Neural crest cell (in vitro differentiated cells): ENCODE measurements at regions not wholly inside any gene's neighbourhood (a gene's known extent, or its start where the extent isn't known, plus 50 kb on each side); places are given as distances from the start of the nearest gene placed in this dataset.

Experiments
- DNase-seq: peaks from one replicate; pipeline ENCODE4 v3.0.0; 2021; ENCODE audit warnings: low read depth, mixed read lengths, low spot score
- H3K27ac Mint-ChIP-seq: one replicate; pipeline ENCODE4 v1.8.0; 2021; ENCODE audit warnings: mild to moderate bottlenecking, mixed read lengths; ENCODE audit not compliant: unreplicated experiment
- H3K27me3 Mint-ChIP-seq: 2 replicates; pipeline ENCODE4 v1.8.0; 2021; ENCODE audit warnings: low read depth, mild to moderate bottlenecking, mixed read lengths
- H3K36me3 Mint-ChIP-seq: 2 replicates; pipeline ENCODE4 v1.8.0; 2021; ENCODE audit warnings: low read depth, mild to moderate bottlenecking, mixed read lengths
- H3K4me1 Mint-ChIP-seq: 2 replicates; pipeline ENCODE4 v1.8.0; 2021; ENCODE audit warnings: mixed read lengths
- H3K4me3 Mint-ChIP-seq: one replicate; pipeline ENCODE4 v1.8.0; 2021; ENCODE audit warnings: mild to moderate bottlenecking, mixed read lengths
- H3K9me3 Mint-ChIP-seq: 2 replicates; pipeline ENCODE4 v1.8.0; 2021; ENCODE audit warnings: mixed read lengths
- CTCF ChIP-seq: fragments of 200-600 bp; sonication (generic); conservative IDR thresholded peaks from 2 replicates; pipeline ENCODE4 v1.5.0; 2021; ENCODE audit warnings: antibody characterized with exemption, mild to moderate bottlenecking

GRCh38 chr5:159469496-159470372, 139.4 kb upstream of the IL12B start:
- H3K36me3 Mint-ChIP-seq, result no peaks in the 10 kb centered on the region
- no peak for TF ChIP-seq CTCF
- peaks cover 3% of the 10 kb centered on the region for H3K27me3 Mint-ChIP-seq
- H3K27ac Mint-ChIP-seq, result no peak overlapping the region
- no peaks in the 10 kb centered on the region for H3K4me1 Mint-ChIP-seq
- H3K9me3 Mint-ChIP-seq, result peaks cover 10% of the 10 kb centered on the region
- DNase-seq, result no peak
- no peak overlapping the region for H3K4me3 Mint-ChIP-seq

- no peak for TF ChIP-seq CTCF
- Mint-ChIP-seq H3K4me1 (no peaks in the 10 kb centered on the region), H3K9me3 (peaks cover 10% of the 10 kb centered on the region), H3K27me3 (peaks cover 3% of the 10 kb centered on the region), H3K27ac (no peak overlapping the region), H3K4me3 (no peak overlapping the region), H3K36me3 (peaks cover 3% of the 10 kb centered on the region)
- no peak for DNase-seq
Observed at GRCh38 chr5:159471904-159472303, 141.6 kb upstream of the IL12B start.

GRCh38 chr5:159475026-159475425, 144.7 kb upstream of the IL12B start:
- Mint-ChIP-seq H3K27me3 (no peaks in the 10 kb centered on the region), H3K9me3 (peaks cover 13% of the 10 kb centered on the region), H3K4me3 (no peak overlapping the region), H3K36me3 (peaks cover 3% of the 10 kb centered on the region), H3K27ac (no peak overlapping the region), H3K4me1 (no peaks in the 10 kb centered on the region)
- TF ChIP-seq CTCF, result no peak
- no peak for DNase-seq

GRCh38 chr5:159478950-159479349, 148.7 kb upstream of the IL12B start:
- TF ChIP-seq CTCF, result no peak
- no peak overlapping the region for H3K27ac Mint-ChIP-seq
- H3K27me3 Mint-ChIP-seq, result no peaks in the 10 kb centered on the region
- H3K4me1 Mint-ChIP-seq, result no peaks in the 10 kb centered on the region
- peaks cover 7% of the 10 kb centered on the region for H3K9me3 Mint-ChIP-seq
- H3K36me3 Mint-ChIP-seq, result peaks cover 3% of the 10 kb centered on the region
- no peak for DNase-seq
- H3K4me3 Mint-ChIP-seq, result no peak overlapping the region

GRCh38 chr5:159480849-159481248, 150.6 kb upstream of the IL12B start:
- Mint-ChIP-seq H3K4me1 (no peaks in the 10 kb centered on the region), H3K4me3 (no peak overlapping the region), H3K27me3 (no peaks in the 10 kb centered on the region), H3K27ac (no peak overlapping the region), H3K36me3 (no peaks in the 10 kb centered on the region), H3K9me3 (peaks cover 3% of the 10 kb centered on the region)
- DNase-seq, result no peak
- no peak for TF ChIP-seq CTCF
